ENCODE measurements at regions not wholly inside any gene's neighbourhood (a gene's known extent, or its start where the extent isn't known, plus 50 kb on each side); places are given as distances from the start of the nearest gene placed in this dataset.
"Not testable (repeated sequence)": the region's sequence is repeated elsewhere in the genome, so short reads cannot be mapped to it uniquely, and the experiment has no call there.

- Histone ChIP-seq H3K27ac (no peak overlapping the region), H3K36me3 (replicated peaks in 1 of 2; ENCODE audit: insufficient read depth in 1 of 2, low read depth in 2 of 2) (no peaks in the 10 kb centered on the region), H3K9me3 (no peaks in the 10 kb centered on the region), H3K27me3 (peaks cover 0 to 1% of the 10 kb centered on the region in 2 donors), H3K4me3 (no peak overlapping the region), H3K4me1 (no peaks in the 10 kb centered on the region)
- ATAC-seq (no peak), DNase-seq (no peak)
- intact Hi-C loops (cut with DNase I), result no loop called here
- no peak for TF ChIP-seq CTCF (IDR thresholded peaks at IDR 0.05)
- no peak for TF ChIP-seq POLR2A (IDR thresholded peaks at IDR 0.05)
- 60 to 82% methylated on average over 2 of the region's 2 CpGs for WGBS, 2 donors
Measured at GRCh38 chr22:45088576-45088975, 75.1 kb upstream of the NUP50 start.

- H3K27ac ChIP-seq, result no peak overlapping the region
- no peaks in the 10 kb centered on the region for H3K9me3 ChIP-seq
- no peak for ATAC-seq
- no peak overlapping the region for H3K4me3 ChIP-seq
- H3K27me3 ChIP-seq, result peaks cover 0 to 6% of the 10 kb centered on the region in 2 donors
- H3K4me1 ChIP-seq, result no peaks in the 10 kb centered on the region
- intact Hi-C loops (cut with DNase I), result loop anchor here (10.0 kb wide), 1 partner anchor 266 kb away; no protein-coding TSS in a partner anchor
- DNase-seq, result peak in 3 of 4 donors; percentile 2 to 20 (median 16)
- H3K36me3 ChIP-seq (replicated peaks in 1 of 2; ENCODE audit: insufficient read depth in 1 of 2, low read depth in 2 of 2), result no peaks in the 10 kb centered on the region
- 3 to 10% methylated on average over 10 of the region's 10 CpGs for WGBS, 2 donors
- no peak for TF ChIP-seq POLR2A (IDR thresholded peaks at IDR 0.05)
- TF ChIP-seq CTCF (IDR thresholded peaks at IDR 0.05), result peak in 2 of 7 experiments; percentile 5 to 6
Measured at GRCh38 chr22:45090497-45090910, 73.2 kb upstream of the NUP50 start.

- ATAC-seq, result no peak
- intact Hi-C loops (cut with DNase I), result loop anchor here (10.0 kb wide), 1 partner anchor 267 kb away; no protein-coding TSS in a partner anchor
- WGBS, 2 donors, result 40 to 48% methylated on average over 33 of the region's 33 CpGs
Measured at GRCh38 chr22:45091254-45091854, 72.4 kb upstream of the NUP50 start.

GRCh38 chr22:45091875-45092274 is 71.8 kb upstream of the NUP50 start:
- H3K27me3 ChIP-seq; H3K9me3 ChIP-seq; DNase-seq; H3K36me3 ChIP-seq (replicated peaks in 1 of 2; ENCODE audit: insufficient read depth in 1 of 2, low read depth in 2 of 2); H3K4me3 ChIP-seq; ATAC-seq; H3K27ac ChIP-seq; H3K4me1 ChIP-seq: not testable (repeated sequence)
- 88 to 89% methylated on average over 20 of the region's 20 CpGs for WGBS, 2 donors
- intact Hi-C loops (cut with DNase I), result loop anchor here (10.0 kb wide), 1 partner anchor 267 kb away; no protein-coding TSS in a partner anchor

More at GRCh38 chr22:45091254-45091854, 72.4 kb upstream of the NUP50 start:
- DNase-seq, result no peak
- Histone ChIP-seq H3K36me3 (replicated peaks in 1 of 2; ENCODE audit: insufficient read depth in 1 of 2, low read depth in 2 of 2) (no peaks in the 10 kb centered on the region), H3K4me1 (no peaks in the 10 kb centered on the region), H3K4me3 (no peak overlapping the region), H3K27ac (no peak overlapping the region), H3K9me3 (no peaks in the 10 kb centered on the region), H3K27me3 (peaks cover 0 to 6% of the 10 kb centered on the region in 2 donors)
- no peak for TF ChIP-seq CTCF (IDR thresholded peaks at IDR 0.05)
- no peak for TF ChIP-seq POLR2A (IDR thresholded peaks at IDR 0.05)

GRCh38 chr22:45092644-45093043 is 71.1 kb upstream of the NUP50 start:
- Histone ChIP-seq H3K36me3 (replicated peaks in 1 of 2; ENCODE audit: insufficient read depth in 1 of 2, low read depth in 2 of 2) (no peaks in the 10 kb centered on the region), H3K4me1 (no peaks in the 10 kb centered on the region), H3K27me3 (peaks cover 0 to 6% of the 10 kb centered on the region in 2 donors), H3K4me3 (no peak overlapping the region), H3K9me3 (no peaks in the 10 kb centered on the region), H3K27ac (no peak overlapping the region)
- intact Hi-C loops (cut with DNase I), result loop anchor here (10.0 kb wide), 1 partner anchor 268 kb away; no protein-coding TSS in a partner anchor
- no peak for TF ChIP-seq POLR2A (IDR thresholded peaks at IDR 0.05)
- TF ChIP-seq CTCF (IDR thresholded peaks at IDR 0.05), result no peak
- WGBS, 2 donors, result 84 to 88% methylated on average over 4 of the region's 4 CpGs
- ATAC-seq (no peak), DNase-seq (no peak)
